Forelimb muscle (tissue), 1 donor: ENCODE measurements at regions not wholly inside any gene's neighbourhood (a gene's known extent, or its start where the extent isn't known, plus 50 kb on each side); places are given as distances from the start of the nearest gene placed in this dataset.

Experiments used
- DNase-seq: peaks from one replicate; pipeline ENCODE4 v3.0.0-alpha.2; 2013; ENCODE audit warnings: low read depth

DNA sequence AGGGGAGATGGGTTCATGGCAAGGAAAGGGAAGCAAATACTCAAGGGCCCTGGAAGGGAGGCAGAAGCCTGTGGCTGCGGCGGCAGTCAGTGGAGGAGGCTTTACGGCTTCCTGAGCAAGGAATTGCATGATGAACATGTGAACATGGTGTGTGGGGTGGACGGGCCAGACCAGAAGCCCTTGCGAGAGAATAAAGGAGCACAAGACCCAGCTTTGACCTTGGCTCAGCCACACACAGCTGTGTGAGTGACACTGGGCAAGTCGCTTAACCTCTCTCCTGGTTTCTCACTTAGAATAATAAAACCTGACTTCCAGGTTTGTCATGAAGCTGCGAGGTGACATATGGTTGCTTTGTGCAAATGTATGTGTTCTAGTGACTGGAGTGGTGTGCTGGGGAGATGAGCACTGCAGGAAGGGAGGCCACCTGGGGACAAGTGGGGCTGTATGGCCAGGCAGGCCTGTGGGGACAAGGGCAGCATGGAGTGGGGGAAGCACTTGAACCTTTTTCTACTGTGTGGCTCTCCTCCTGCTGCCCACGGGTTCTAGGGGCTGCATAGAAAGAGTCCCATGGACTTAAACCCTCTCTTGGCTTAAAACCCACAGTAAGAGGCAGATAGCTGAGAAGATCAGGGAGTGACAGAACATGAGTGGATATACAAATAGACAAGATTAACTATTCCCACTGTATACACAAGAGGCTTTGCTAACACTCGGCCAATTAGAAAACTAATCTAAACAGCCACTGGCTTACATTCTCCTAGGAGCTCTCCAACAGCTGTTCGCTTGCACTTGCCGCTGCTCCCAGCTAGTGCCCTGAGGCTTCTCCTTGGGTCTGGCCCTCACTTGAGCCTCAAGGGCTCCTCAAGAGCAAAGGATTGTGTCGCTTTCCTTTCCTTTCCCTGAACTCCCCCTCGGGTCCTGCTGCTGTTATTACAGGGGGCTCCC is 67.3 kb upstream of the CDON start:
- DNase-seq = no peak

GRCh38 chr11:126127898-126128297 is 65.2 kb upstream of the CDON start:
- no peak for DNase-seq

DNA sequence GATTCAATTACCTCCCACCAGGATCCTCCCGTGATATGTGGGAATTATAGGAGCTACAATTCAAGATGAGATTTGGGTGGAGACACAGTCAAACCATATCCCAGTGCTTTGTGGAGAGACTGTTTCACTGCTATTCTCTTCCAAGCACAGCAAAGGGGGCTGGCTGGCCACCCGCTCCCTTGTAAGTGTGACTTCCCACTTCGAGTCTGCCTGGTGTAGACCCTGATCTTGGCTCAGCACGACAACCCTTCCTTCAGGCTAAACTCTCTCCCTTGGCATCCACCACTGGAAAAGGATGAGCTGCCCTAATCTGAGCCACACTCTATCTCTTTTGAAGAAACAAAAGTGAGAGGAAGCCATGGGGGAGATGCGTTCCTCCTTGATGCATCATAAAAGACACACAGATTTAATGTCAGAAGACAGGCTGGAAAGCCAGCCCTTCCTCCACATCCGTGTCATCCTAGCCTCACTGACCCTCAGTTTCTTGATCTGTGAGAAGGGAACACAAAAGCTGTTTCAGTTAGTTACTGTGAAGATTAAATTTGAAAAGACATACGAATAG is 64.7 kb upstream of the CDON start:
- DNase-seq = no peak

DNA sequence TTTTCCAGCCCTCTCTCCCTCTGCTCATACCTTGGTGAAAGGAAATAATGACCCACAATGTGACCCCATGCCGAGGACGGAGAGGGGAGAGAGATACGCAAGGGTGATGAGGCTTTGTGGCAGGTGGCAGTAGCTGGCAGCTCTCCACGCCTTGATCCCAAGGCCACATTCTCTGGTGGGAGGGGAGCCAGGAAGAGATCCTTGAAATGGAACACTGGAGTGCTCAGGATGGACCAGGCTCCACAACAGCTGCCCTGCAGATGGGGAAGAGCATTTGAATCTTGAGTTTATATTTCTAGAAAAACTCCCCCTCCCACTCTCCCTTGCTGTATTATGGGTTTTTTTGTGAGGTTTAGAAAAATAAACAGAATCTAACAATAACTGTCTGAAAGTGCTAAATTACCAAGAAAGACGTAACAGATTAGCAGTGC is 61.6 kb upstream of the CDON start:
- no peak for DNase-seq

- no peak for DNase-seq
Measured at GRCh38 chr11:126123686-126124085, 61.0 kb upstream of the CDON start.

DNA sequence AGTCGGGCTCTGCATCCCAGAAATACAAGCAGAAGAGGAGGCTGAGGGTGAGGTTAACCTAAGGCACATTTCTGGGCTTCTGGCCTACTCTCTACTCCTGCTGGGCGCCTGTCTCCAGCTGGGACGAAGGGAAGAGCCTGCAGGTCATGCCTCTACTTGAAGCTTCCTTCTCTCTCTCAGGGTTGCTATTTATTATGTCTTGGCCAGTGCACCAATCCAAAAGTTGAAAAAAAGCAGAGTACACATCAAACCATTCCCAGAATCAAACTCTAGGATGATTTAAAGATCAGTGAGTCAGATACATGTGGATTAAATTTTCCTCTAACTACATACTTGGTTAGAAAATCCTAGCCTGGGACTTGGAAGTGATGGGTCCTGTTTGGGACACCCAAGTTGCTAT is 60.2 kb upstream of the CDON start:
- no peak for DNase-seq

- no peak for DNase-seq
Measured at GRCh38 chr11:126121296-126121695, 58.6 kb upstream of the CDON start.

DNA sequence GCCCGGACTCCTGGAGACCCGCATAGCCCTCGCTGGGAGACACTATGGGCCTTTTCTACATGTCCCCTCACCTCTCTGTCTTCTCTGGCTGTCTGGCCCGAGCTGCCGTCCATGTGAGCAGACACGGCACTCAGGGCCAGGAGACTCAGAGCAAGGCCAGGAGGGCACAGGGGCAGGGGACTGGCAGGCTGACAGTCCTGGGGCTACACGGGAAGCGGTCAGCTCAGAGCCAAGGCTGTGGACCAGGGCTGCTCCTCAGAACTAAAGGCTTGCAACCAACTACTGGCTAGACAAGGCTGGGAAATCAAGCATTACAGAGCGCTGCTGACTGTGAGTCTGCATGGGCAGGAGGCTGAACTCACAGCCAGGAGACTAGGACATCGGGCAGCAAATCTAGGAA is 56.1 kb upstream of the CDON start:
- no peak for DNase-seq

DNA sequence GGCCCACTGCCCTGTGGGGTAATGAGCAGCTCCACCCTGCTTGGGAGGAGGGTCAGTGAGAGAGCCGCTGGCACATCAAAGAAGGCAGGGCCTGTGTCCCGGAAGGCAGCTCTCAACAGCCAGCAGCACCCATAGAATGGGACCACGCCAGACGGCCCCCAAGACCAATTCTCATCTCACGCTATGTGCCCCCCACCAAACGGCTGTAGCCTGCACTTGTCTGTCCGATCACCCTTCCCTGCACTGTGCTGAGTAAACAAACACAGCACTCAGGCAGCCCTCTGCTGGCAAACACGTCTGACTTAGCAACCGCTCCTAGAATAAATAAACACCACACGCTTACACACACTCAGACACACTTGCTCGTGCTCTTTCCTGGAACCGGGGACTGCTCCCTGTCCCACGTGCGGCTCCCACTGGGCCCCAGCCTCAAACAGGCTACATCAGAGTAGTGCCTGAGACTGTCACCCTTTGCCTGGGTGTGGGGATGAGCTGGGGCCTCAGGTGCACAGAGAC is 53.2 kb upstream of the CDON start:
- DNase-seq = peak; percentile 84

GRCh38 chr11:126115127-126115495 is 52.4 kb upstream of the CDON start:
- DNase-seq = no peak

GRCh38 chr11:126114486-126115126 is 51.9 kb upstream of the CDON start:
- no peak for DNase-seq

DNA sequence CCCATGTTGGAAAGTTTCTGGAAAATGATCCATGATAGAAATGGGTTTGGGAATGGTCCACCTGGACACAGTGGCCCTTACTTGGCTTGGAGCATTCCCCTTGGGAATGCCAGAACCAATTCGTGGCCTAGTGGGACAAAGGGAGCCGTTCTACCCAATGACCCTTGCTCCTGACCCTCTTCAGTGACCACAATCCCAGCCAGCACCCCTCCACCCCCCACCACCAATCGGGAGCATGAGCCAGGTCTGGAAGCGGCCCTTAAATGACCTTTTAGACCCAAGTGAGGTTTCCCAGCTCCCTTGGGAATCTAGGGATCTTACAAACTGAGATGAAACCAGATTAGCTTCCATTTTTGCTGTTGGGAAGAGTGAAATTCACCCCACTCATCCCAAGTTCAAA is 51.3 kb upstream of the CDON start:
- no peak for DNase-seq

DNA sequence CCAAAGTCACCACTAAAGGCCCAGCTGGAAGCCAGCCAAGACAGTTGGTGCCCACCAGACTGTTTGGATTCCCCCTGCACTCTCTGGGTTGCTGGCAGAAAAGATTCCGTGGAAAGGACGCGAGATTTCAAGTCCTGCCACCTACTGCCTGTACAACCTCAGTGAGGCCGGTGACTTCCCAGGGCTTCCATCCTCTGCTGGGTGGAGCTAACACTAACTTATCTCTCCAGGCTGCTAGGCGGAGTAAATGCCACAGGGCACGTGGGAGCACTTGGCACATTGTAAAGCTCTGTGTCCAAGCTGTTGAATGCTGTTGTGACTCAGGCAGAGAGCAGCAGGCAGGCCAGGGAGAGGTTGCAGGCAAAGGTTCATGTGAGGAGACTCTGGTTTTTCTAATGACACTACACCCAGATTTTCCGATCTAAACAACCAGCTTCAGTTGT is 50.9 kb upstream of the CDON start:
- DNase-seq = no peak

DNA sequence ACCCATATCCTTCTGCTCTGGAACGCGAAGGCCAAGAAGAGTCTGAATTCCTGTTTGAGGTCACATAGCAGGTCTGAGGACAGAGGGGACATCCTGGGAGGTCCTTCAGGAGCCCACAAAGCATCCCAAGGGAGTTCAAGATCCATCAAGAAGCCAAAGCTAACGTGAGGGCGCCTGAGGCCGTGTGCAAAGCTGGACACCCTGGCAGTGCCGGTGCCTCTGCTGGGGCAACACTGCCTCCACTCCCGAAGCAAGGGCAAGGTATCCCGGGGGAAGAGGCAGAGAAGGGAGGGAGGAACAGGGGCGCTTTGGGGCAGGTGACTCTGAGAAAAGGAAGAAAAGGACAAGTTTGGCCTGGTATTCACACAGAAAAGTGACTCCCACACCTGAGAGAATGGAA is 50.3 kb upstream of the CDON start:
- no peak for DNase-seq

- peak; percentile 72 for DNase-seq
Measured at GRCh38 chr11:126112547-126112946, 49.9 kb upstream of the CDON start.
